ENCODE measurements at regions not wholly inside any gene's neighbourhood (a gene's known extent, or its start where the extent isn't known, plus 50 kb on each side); places are given as distances from the start of the nearest gene placed in this dataset.

- WGBS, 2 experiments (ENCODE audit: insufficient coverage in 1 of 2, insufficient read length in 1 of 2): 86 to 92% methylated on average over 4 to 5 of the region's 5 CpGs
Measured at GRCh38 chr11:69582756-69583467, 58.0 kb upstream of the CCND1 start.

GRCh38 chr11:69584160-69584559 is 56.8 kb upstream of the CCND1 start:
- H3K36me3 ChIP-seq (ENCODE audit: control insufficient read depth, insufficient read depth, low read length): no peaks in the 10 kb centered on the region
- Mint-ChIP-seq H3K4me3 (no peak overlapping the region), H3K4me1 (no peaks in the 10 kb centered on the region), H3K27me3 (ENCODE audit: insufficient read depth) (no peaks in the 10 kb centered on the region), H3K27ac (no peak overlapping the region), H3K36me3 (ENCODE audit: low read depth) (no peaks in the 10 kb centered on the region), H3K9me3 (no peaks in the 10 kb centered on the region)
- WGBS, 2 experiments (ENCODE audit: insufficient coverage in 1 of 2, insufficient read length in 1 of 2): 96% methylated on average over 2 of the region's 3 CpGs; no CpG with 5 or more reads in 1 of the 2 experiments
- H3K4me1 ChIP-seq (ENCODE audit: control insufficient read depth, insufficient read depth, low read length): no peaks in the 10 kb centered on the region
- H3K9ac ChIP-seq (ENCODE audit: extremely low read depth, low read length, poor library complexity, severe bottlenecking): no peak overlapping the region
- no peak for DNase-seq
- no peak for TF ChIP-seq CTCF (conservative IDR thresholded peaks at IDR 0.05)
- no peaks in the 10 kb centered on the region for H3K27me3 ChIP-seq (ENCODE audit: control insufficient read depth, insufficient read depth, low read length, poor library complexity, severe bottlenecking)
- H3K9me3 ChIP-seq (ENCODE audit: control insufficient read depth, low read length): no peaks in the 10 kb centered on the region
- no peak overlapping the region for H3K27ac ChIP-seq (ENCODE audit: low read depth, low read length)
- H3K4me3 ChIP-seq (ENCODE audit: low read length): no peak overlapping the region

More at GRCh38 chr11:69582756-69583467, 58.0 kb upstream of the CCND1 start:
- no peaks in the 10 kb centered on the region for H3K27me3 ChIP-seq (ENCODE audit: control insufficient read depth, insufficient read depth, low read length, poor library complexity, severe bottlenecking)
- no peaks in the 10 kb centered on the region for H3K36me3 ChIP-seq (ENCODE audit: control insufficient read depth, insufficient read depth, low read length)
- TF ChIP-seq CTCF (conservative IDR thresholded peaks at IDR 0.05): no peak
- H3K4me3 ChIP-seq (ENCODE audit: low read length): no peak overlapping the region
- no peaks in the 10 kb centered on the region for H3K36me3 Mint-ChIP-seq (ENCODE audit: low read depth)
- no peak overlapping the region for H3K27ac ChIP-seq (ENCODE audit: low read depth, low read length)
- no peak for DNase-seq
- no peak overlapping the region for H3K4me3 Mint-ChIP-seq
- H3K4me1 ChIP-seq (ENCODE audit: control insufficient read depth, insufficient read depth, low read length): no peaks in the 10 kb centered on the region
- H3K27ac Mint-ChIP-seq: no peak overlapping the region
- H3K9me3 ChIP-seq (ENCODE audit: control insufficient read depth, low read length): no peaks in the 10 kb centered on the region
- H3K9me3 Mint-ChIP-seq: no peaks in the 10 kb centered on the region
- no peaks in the 10 kb centered on the region for H3K27me3 Mint-ChIP-seq (ENCODE audit: insufficient read depth)
- no peaks in the 10 kb centered on the region for H3K4me1 Mint-ChIP-seq
- H3K9ac ChIP-seq (ENCODE audit: extremely low read depth, low read length, poor library complexity, severe bottlenecking): no peak overlapping the region

GRCh38 chr11:69585385-69585784 is 55.6 kb upstream of the CCND1 start:
- no peaks in the 10 kb centered on the region for H3K9me3 ChIP-seq (ENCODE audit: control insufficient read depth, low read length)

More at GRCh38 chr11:69585385-69585784, 55.6 kb upstream of the CCND1 start:
- Mint-ChIP-seq H3K4me1 (no peaks in the 10 kb centered on the region), H3K27ac (no peak overlapping the region), H3K4me3 (no peak overlapping the region), H3K36me3 (ENCODE audit: low read depth) (no peaks in the 10 kb centered on the region), H3K9me3 (no peaks in the 10 kb centered on the region), H3K27me3 (ENCODE audit: insufficient read depth) (no peaks in the 10 kb centered on the region)
- Histone ChIP-seq H3K36me3 (ENCODE audit: control insufficient read depth, insufficient read depth, low read length) (no peaks in the 10 kb centered on the region), H3K27ac (ENCODE audit: low read depth, low read length) (no peak overlapping the region), H3K4me3 (ENCODE audit: low read length) (no peak overlapping the region), H3K9ac (ENCODE audit: extremely low read depth, low read length, poor library complexity, severe bottlenecking) (no peak overlapping the region), H3K27me3 (ENCODE audit: control insufficient read depth, insufficient read depth, low read length, poor library complexity, severe bottlenecking) (no peaks in the 10 kb centered on the region), H3K4me1 (ENCODE audit: control insufficient read depth, insufficient read depth, low read length) (no peaks in the 10 kb centered on the region)
- WGBS, 2 experiments (ENCODE audit: insufficient coverage in 1 of 2, insufficient read length in 1 of 2): 93% methylated on average over 3 of the region's 3 CpGs; no CpG with 5 or more reads in 1 of the 2 experiments
- DNase-seq: no peak
- TF ChIP-seq CTCF (conservative IDR thresholded peaks at IDR 0.05): no peak

Measured in endodermal cell (in vitro differentiated cells).